CD4-positive, alpha-beta T cell treated with Interleukin-12 subunit alpha and Interleukin-12 subunit beta, for 1 hour (primary cell): ENCODE measurements at regions not wholly inside any gene's neighbourhood (a gene's known extent, or its start where the extent isn't known, plus 50 kb on each side); places are given as distances from the start of the nearest gene placed in this dataset.
"Not testable (repeated sequence)": the region's sequence is repeated elsewhere in the genome, so short reads cannot be mapped to it uniquely, and the experiment has no call there.

Source experiments
- DNase-seq: peaks from one replicate; pipeline ENCODE4 v3.0.0-alpha.2; 2020

DNA sequence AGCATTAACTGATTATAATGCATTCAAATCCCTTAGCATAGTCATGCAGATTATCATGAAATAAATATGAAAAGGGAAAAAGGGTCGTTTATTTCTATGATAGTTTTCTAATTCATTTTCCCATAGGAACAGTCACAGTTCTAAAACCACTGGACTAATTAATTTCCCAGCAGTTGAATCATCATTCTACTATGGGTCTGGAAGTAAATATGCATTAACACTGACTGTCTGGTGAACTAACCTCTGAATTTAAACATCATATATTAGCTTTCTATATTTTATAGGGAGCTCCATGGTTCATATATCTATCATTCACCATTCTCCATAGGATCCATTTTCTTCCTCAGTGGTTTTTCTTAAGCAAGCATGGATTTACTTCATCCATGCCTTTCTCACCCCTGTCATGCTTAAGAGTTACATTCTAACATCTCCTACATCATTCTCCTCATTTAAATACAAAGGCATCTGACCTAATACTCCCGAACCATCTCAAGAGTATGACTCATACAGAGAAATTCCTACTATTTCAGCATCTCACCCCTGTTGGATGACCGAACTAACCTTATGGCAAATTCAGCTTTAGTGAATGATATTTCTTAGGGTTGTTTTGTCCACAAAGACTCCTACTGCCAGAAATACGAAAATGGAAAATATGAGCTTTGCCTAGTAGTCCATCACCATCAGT is 198.7 kb upstream of the ADAMTS3 start:
- DNase-seq: no peak

DNA sequence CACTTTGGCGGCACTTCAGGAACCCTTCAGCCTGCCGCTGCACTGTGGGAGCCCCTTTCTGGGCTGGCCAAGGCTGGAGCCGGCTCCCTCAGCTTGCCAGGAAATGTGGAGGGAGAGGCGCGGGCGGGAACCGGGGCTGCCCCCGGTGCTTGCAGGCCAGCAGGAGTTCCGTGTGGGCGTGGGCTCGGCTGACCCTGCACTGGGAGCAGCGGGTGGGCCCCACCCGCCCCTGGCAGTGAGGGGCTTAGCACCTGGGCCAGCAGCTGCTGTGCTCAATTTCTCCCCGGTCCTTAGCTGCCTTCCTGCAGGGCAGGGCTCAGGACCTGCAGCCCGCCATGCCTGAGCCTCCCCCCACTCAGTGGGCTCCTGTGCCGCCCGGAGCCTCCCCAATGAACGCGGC is 196.8 kb upstream of the ADAMTS3 start:
- DNase-seq: not testable (repeated sequence)

GRCh38 chr4:72761368-72762038 is 192.5 kb upstream of the ADAMTS3 start:
- DNase-seq: no peak

DNA sequence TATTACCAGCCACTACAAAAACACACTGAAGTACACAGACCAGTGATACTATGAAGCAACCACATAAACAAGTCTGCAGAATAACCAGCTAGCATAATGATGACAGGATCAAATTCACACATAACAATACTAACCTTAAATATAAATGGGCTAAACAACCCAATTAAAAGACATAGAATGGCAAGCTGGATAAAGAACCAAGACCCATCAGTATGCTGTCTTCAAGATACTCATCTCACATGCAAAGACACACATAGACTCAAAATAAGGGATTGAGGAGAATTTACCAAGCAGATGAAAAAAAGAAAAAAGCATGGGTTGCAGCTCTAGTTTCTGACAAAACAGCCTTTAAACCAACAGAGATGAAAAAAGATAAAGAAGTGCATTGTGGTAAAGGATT is 184.4 kb upstream of the ADAMTS3 start:
- not testable (repeated sequence) for DNase-seq

- no peak for DNase-seq
These were observed 175.2 kb upstream of the ADAMTS3 start for GRCh38 chr4:72744103-72744725.

- DNase-seq: no peak
These were observed 174.1 kb upstream of the ADAMTS3 start for GRCh38 chr4:72743078-72743477.

GRCh38 chr4:72715299-72715698 is 146.3 kb upstream of the ADAMTS3 start:
- DNase-seq: no peak

- no peak for DNase-seq
These were observed 145.7 kb upstream of the ADAMTS3 start for GRCh38 chr4:72714482-72715279.

GRCh38 chr4:72712997-72713396 is 144.0 kb upstream of the ADAMTS3 start:
- no peak for DNase-seq

DNA sequence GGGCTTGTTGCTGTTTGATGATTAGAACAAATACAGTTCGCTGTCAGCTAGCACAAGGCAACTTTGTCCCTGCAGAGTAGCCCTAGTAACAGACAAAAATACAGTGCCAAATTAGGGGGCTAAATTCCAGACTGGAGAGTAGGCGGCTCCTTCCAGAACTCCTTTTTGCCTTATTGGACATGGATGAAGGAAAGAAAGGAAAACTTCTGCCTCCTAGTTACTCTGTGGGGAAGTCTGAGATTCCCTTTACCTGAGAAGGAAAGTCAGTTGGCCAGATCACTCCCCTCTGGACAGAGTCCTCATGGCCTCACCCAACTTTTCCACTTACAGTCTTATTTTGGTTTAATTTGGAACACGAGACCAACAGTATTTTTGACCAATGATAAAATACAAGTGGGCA is 140.5 kb upstream of the ADAMTS3 start:
- DNase-seq: no peak

DNA sequence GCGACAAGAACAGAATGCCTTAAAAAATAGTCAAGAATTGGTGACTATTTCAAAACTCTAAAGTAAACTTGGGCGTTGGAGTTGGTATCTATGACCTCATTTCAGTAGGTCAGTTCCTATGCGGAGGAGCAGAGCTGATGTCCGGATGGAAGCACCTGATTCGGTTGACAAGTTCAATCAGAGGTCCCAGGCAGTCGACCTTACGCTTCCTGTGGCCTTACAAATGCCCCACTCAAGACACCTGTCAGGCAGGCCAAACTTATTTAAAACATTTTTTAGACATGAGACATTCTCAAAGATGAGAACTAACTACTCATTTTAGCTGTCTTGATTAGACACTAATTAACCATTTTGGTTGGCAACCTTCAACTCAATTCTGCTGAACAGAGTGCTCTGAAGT is 137.7 kb upstream of the ADAMTS3 start:
- no peak for DNase-seq

GRCh38 chr4:72704925-72705640 is 136.1 kb upstream of the ADAMTS3 start:
- DNase-seq: not testable (repeated sequence)

- no peak for DNase-seq
These were observed 133.9 kb upstream of the ADAMTS3 start for GRCh38 chr4:72702948-72703347.

GRCh38 chr4:72701987-72702819 is 133.2 kb upstream of the ADAMTS3 start:
- DNase-seq: peak; percentile 39

GRCh38 chr4:72690771-72691170 is 121.8 kb upstream of the ADAMTS3 start:
- no peak for DNase-seq

DNA sequence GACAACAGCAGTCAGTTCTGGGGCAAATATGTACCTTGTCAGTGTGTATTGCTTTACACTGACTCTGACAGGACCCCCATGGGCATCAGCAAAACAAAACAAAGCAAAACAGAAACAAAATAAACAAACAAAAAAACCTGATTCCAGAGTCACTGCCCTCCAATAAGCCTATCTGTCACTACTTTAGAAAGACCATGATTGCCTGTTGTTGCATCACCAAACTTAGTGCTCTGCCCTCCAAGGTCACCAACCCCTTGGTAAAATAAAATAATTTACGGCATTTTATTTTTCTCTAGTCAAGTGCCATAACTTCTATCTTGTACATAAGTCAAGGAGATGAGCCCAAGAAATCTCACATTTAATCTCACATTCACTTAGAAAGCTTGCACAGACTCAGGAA is 120.9 kb upstream of the ADAMTS3 start:
- no peak for DNase-seq

DNA sequence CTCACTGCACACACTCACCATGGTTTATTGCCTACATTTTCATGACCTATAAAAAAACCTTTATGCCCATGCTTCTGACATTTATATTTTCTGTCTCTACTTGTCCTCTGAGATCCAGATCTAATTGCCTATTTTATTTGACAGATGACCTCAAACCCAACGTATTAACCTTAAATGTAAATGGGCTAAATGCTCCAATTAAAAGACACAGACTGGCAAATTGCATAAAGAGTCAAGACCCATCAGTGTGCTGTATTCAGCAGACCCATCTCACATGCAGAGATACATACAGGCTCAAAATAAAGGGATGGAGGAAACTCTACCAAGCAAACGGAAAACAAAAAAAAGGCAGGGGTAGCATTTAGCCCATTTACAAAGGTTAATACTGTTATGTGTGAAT is 117.4 kb upstream of the ADAMTS3 start:
- DNase-seq: not testable (repeated sequence)

DNA sequence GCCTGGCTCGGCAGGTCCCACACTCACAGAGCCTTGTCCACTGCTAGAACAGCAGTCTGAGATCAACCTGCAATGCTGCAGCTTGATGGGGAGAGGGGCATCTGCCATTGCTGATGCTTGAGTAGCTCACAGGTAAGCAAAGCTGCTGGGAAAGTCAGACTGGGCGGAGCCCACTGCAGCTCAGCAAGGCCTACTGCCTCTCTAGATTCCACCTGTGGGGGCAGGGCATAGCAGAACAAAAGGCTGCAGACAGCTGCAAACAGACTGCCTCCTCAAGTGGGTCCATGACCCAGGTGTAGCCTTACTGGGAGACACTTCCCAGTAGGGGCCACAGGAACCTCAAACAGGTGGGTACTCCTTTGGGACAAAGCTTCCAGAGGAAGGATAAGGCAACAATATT is 110.6 kb upstream of the ADAMTS3 start:
- no peak for DNase-seq

DNA sequence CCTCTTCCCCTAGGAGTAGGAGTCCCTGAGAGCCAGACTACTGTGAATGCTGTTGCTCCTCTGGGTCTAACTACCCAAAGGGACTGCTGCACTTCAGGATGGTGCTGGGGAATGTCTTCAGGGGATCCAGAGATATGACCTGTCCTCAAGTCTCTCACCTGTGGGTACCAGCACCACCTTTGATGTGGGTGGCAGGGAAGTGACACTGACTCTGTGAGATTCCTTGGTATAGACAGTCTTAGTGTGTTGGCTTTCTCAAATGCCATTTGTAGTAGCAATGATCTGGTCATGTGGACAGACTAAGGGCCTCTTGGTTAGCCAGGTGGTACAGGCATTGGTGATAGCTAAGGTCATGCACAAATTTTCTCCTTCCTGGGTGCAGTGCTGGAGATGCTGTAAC is 108.9 kb upstream of the ADAMTS3 start:
- DNase-seq: no peak

GRCh38 chr4:72677265-72677664 is 108.2 kb upstream of the ADAMTS3 start:
- DNase-seq: no peak

GRCh38 chr4:72671980-72672379 is 103.0 kb upstream of the ADAMTS3 start:
- DNase-seq: no peak

- DNase-seq: no peak
These were observed 101.5 kb upstream of the ADAMTS3 start for GRCh38 chr4:72670521-72670920.
